ENCODE measurements at regions not wholly inside any gene's neighbourhood (a gene's known extent, or its start where the extent isn't known, plus 50 kb on each side); places are given as distances from the start of the nearest gene placed in this dataset.
A peak's percentile ranks its signal among the peaks of the same experiment; 100 is the strongest.
"Not testable (repeated sequence)": the region's sequence is repeated elsewhere in the genome, so short reads cannot be mapped to it uniquely, and the experiment has no call there.

- H3K9ac ChIP-seq (ENCODE audit: control insufficient read depth, extremely low read depth, insufficient read depth, low read length) = no peak overlapping the region
- dilution Hi-C loops (cut with MboI; ENCODE audit: extremely low pct_ligation_motif_present, low sequenced_read_pairs) = no loop called here
- no peaks in the 10 kb centered on the region for H3K9me1 ChIP-seq (ENCODE audit: control insufficient read depth, extremely low read depth, insufficient read depth, low read length)
- DNase-seq (ENCODE audit: low read depth, low spot score) (no peak), FAIRE-seq (no peak)
- H3K4me3 ChIP-seq (ENCODE audit: control insufficient read depth in 2 of 3, extremely low read depth in 1 of 3, insufficient read depth in 2 of 3, low read depth in 1 of 3, low read length in 3 of 3) = no peak overlapping the region
- H3K4me1 ChIP-seq (ENCODE audit: control insufficient read depth, extremely low read depth, insufficient read depth, low read length) = peaks cover 5% of the 10 kb centered on the region
- no peaks in the 10 kb centered on the region for H4K20me1 ChIP-seq (ENCODE audit: control insufficient read depth, extremely low read depth, insufficient read depth, low read length)
- no peak for TF ChIP-seq CTCF (optimal IDR thresholded peaks at IDR 0.05 in 1 of 3, IDR thresholded peaks at IDR 0.05 in 1 of 3, conservative IDR thresholded peaks at IDR 0.05 in 1 of 3; ENCODE audit: extremely low read depth in 1 of 3, insufficient read depth in 2 of 3, low read length in 3 of 3)
- TF ChIP-seq EZH2 (IDR thresholded peaks at IDR 0.05; ENCODE audit: low read length) = no peak
- no peaks in the 10 kb centered on the region for H3K9me3 ChIP-seq (ENCODE audit: control insufficient read depth, low read depth, low read length)
- no peak overlapping the region for H3K27ac ChIP-seq (ENCODE audit: control insufficient read depth, insufficient read depth, low read length)
- no peaks in the 10 kb centered on the region for H3K27me3 ChIP-seq (ENCODE audit: control insufficient read depth, extremely low read depth, insufficient read depth, low read length)
- no peak overlapping the region for H2AFZ ChIP-seq (ENCODE audit: control insufficient read depth, low read length)
- H3K36me3 ChIP-seq (ENCODE audit: control insufficient read depth in 2 of 2, extremely low read depth in 1 of 2, insufficient read depth in 2 of 2, low read length in 2 of 2) = no peaks in the 10 kb centered on the region
- H3K79me2 ChIP-seq (ENCODE audit: control insufficient read depth, insufficient read depth, low read length) = no peaks in the 10 kb centered on the region
- no peak overlapping the region for H3K4me2 ChIP-seq (ENCODE audit: control insufficient read depth, extremely low read depth, insufficient read depth, low read depth, low read length)
Measured at GRCh38 chr9:108254236-108254635, 601.5 kb downstream of the ACTL7B start.

DNA sequence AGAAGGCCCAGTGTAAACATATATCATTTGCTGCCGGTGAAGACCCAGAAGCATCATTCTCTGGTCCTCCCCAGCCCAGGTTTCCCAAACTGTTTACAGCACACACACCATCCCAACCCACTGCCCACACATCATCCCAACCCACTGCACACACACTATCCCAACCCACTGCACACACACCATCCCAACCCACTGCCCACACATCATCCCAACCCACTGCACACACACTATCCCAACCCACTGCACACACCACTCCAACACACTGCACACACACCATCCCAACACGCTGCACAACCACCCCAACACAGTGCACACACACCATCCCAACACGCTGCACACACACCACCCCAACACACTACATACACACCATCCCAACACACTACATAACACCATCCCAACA, 608.4 kb downstream of the ACTL7B start:
- H3K36me3 ChIP-seq (ENCODE audit: control insufficient read depth in 2 of 2, extremely low read depth in 1 of 2, insufficient read depth in 2 of 2, low read length in 2 of 2); dilution Hi-C loops (cut with MboI; ENCODE audit: extremely low pct_ligation_motif_present, low sequenced_read_pairs); DNase-seq (ENCODE audit: low read depth, low spot score); H3K9me3 ChIP-seq (ENCODE audit: control insufficient read depth, low read depth, low read length); H3K4me2 ChIP-seq (ENCODE audit: control insufficient read depth, extremely low read depth, insufficient read depth, low read depth, low read length); H2AFZ ChIP-seq (ENCODE audit: control insufficient read depth, low read length); H3K9ac ChIP-seq (ENCODE audit: control insufficient read depth, extremely low read depth, insufficient read depth, low read length); H4K20me1 ChIP-seq (ENCODE audit: control insufficient read depth, extremely low read depth, insufficient read depth, low read length); H3K4me1 ChIP-seq (ENCODE audit: control insufficient read depth, extremely low read depth, insufficient read depth, low read length); H3K4me3 ChIP-seq (ENCODE audit: control insufficient read depth in 2 of 3, extremely low read depth in 1 of 3, insufficient read depth in 2 of 3, low read depth in 1 of 3, low read length in 3 of 3); H3K27ac ChIP-seq (ENCODE audit: control insufficient read depth, insufficient read depth, low read length); H3K79me2 ChIP-seq (ENCODE audit: control insufficient read depth, insufficient read depth, low read length); H3K9me1 ChIP-seq (ENCODE audit: control insufficient read depth, extremely low read depth, insufficient read depth, low read length); H3K27me3 ChIP-seq (ENCODE audit: control insufficient read depth, extremely low read depth, insufficient read depth, low read length): not testable (repeated sequence)
- FAIRE-seq = peak; percentile 5

DNA sequence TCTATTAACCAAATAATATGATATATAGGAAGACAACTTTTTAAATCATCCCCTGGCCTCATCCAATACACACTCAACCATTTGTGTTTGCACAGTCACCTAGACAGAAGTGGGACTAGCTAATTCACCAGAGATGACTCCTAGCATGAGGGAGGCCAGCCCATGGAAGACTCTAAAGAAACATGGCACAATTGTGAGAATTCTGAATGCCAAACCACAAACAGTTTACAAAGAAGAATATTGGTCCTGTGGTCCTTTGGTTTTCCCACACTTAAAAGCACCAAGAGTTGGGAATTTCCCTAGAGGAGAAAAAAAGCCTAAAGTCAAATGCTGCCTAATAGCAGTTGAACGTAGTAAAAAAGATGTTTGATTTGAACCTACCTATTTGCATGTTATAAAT, 609.9 kb downstream of the ACTL7B start:
- Histone ChIP-seq H4K20me1 (ENCODE audit: control insufficient read depth, extremely low read depth, insufficient read depth, low read length) (no peaks in the 10 kb centered on the region), H3K4me3 (ENCODE audit: control insufficient read depth in 2 of 3, extremely low read depth in 1 of 3, insufficient read depth in 2 of 3, low read depth in 1 of 3, low read length in 3 of 3) (no peak overlapping the region), H3K4me1 (ENCODE audit: control insufficient read depth, extremely low read depth, insufficient read depth, low read length) (no peaks in the 10 kb centered on the region), H3K9ac (ENCODE audit: control insufficient read depth, extremely low read depth, insufficient read depth, low read length) (no peak overlapping the region), H2AFZ (ENCODE audit: control insufficient read depth, low read length) (no peak overlapping the region), H3K27me3 (ENCODE audit: control insufficient read depth, extremely low read depth, insufficient read depth, low read length) (no peaks in the 10 kb centered on the region), H3K27ac (ENCODE audit: control insufficient read depth, insufficient read depth, low read length) (no peak overlapping the region), H3K9me3 (ENCODE audit: control insufficient read depth, low read depth, low read length) (no peaks in the 10 kb centered on the region), H3K36me3 (ENCODE audit: control insufficient read depth in 2 of 2, extremely low read depth in 1 of 2, insufficient read depth in 2 of 2, low read length in 2 of 2) (no peaks in the 10 kb centered on the region), H3K4me2 (ENCODE audit: control insufficient read depth, extremely low read depth, insufficient read depth, low read depth, low read length) (no peak overlapping the region), H3K79me2 (ENCODE audit: control insufficient read depth, insufficient read depth, low read length) (no peaks in the 10 kb centered on the region), H3K9me1 (ENCODE audit: control insufficient read depth, extremely low read depth, insufficient read depth, low read length) (no peaks in the 10 kb centered on the region)
- DNase-seq (ENCODE audit: low read depth, low spot score) (no peak), FAIRE-seq (no peak)
- TF ChIP-seq EZH2 (IDR thresholded peaks at IDR 0.05; ENCODE audit: low read length) = no peak
- TF ChIP-seq CTCF (optimal IDR thresholded peaks at IDR 0.05 in 1 of 3, IDR thresholded peaks at IDR 0.05 in 1 of 3, conservative IDR thresholded peaks at IDR 0.05 in 1 of 3; ENCODE audit: extremely low read depth in 1 of 3, insufficient read depth in 2 of 3, low read length in 3 of 3) = no peak
- dilution Hi-C loops (cut with MboI; ENCODE audit: extremely low pct_ligation_motif_present, low sequenced_read_pairs) = no loop called here

All from keratinocyte (primary cell).